ENCODE measurements at regions not wholly inside any gene's neighbourhood (a gene's known extent, or its start where the extent isn't known, plus 50 kb on each side); places are given as distances from the start of the nearest gene placed in this dataset.

DNA sequence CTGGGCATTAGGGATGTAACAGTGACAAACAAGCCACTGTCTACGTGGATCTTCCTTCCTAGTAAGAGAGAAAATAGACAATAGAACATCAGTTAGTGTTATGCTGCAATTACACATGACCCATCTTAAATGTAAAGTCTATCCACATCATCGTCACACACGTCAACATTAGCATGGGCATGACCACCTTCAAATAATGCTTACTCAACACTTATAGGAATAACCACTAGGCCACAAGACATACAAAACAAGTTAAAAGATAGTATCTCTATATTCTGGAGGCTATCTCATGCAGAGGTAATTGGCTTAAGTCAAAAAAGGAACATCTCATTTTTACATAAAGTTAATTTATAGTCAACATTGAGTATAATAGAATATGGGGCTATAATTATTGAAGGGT lies 156.5 kb downstream of the MOXD1 start:
- no peak for DNase-seq

DNA sequence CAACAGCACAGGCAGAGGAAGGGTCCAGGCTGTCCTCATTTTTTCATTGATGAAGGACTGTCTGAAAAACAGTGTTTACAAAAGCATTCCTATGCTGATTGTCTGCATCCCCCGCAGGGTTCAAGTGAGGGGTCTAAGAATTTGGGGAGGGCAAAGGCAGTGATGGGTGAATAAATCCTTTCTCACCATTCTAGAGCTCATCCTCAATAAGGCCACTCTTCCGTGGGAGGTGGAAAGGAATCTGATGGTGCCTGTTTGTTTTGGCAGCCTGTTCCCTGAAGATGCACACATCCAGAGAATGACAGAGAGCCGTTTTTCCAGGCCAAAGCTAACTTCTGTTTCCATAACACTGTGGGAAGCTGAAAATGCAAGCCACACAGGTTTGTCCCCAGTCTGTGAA lies 164.5 kb downstream of the MOXD1 start:
- DNase-seq = no peak

DNA sequence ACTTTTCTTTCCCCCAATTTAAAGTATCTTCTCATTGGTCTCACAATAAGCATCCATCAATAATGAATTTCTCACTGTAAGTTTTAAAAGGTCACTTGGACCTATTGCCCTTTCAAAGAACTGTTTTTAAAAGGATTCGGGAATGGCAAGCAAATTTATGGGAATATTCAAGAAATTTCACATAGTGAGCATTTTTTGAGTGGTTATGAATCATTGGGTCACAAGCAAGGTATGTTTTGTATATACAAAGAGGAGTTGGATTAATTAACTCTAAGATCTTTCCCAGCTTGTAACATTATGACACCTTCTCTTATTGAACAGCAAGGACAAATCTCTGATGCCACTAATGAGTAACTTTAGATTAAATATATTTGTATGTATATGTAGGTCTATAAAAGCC lies 165.0 kb downstream of the MOXD1 start:
- DNase-seq = no peak

DNA sequence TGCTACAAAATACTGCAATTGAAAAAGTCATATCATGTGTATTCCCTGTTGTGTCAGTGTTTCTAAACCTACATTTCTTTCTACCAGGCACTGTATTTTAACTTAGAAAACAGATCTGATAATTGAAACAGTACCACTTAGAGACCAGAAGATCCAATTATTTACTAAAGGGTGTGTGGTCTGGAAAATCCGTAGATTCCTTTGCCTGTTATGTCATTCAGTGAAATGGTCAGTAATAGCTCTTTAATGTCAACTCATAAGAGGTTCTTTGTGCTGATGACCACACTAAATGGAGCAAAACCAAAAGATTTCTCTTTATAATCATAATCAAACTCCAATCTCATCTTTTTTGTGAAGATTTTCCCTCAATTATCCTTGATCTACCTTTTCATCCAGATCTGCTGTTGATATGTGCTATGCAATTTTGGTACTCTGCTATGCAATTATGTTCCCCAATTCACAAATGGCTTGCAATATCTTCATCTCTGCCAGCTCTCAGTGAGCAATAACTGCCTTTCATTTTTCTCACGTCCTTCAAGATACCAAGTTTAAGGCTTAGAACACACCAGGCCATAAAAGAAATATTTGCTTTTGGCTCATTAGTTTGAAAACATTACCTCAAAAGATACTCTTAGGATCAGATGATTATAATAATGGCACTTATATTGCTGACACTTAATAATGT lies 165.5 kb downstream of the MOXD1 start:
- no peak for DNase-seq

DNA sequence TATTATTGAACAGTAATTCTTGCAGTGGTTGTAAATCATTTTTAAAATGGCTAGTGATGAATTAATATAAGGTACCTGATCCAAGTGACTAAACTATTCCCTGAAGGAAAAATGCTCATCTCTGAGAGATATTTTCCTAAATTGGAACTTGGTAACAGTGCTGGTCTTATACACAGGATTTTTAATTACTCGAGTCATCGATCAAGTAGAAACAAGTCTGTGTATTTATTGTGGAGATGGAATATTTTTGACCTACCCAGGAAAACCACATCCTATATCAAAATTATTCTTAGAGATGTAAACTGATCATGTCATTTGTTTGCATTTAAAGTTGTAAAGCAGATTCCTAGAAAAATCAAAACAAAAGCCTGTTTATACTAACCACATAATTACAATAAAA lies 166.9 kb downstream of the MOXD1 start:
- DNase-seq = no peak

DNA sequence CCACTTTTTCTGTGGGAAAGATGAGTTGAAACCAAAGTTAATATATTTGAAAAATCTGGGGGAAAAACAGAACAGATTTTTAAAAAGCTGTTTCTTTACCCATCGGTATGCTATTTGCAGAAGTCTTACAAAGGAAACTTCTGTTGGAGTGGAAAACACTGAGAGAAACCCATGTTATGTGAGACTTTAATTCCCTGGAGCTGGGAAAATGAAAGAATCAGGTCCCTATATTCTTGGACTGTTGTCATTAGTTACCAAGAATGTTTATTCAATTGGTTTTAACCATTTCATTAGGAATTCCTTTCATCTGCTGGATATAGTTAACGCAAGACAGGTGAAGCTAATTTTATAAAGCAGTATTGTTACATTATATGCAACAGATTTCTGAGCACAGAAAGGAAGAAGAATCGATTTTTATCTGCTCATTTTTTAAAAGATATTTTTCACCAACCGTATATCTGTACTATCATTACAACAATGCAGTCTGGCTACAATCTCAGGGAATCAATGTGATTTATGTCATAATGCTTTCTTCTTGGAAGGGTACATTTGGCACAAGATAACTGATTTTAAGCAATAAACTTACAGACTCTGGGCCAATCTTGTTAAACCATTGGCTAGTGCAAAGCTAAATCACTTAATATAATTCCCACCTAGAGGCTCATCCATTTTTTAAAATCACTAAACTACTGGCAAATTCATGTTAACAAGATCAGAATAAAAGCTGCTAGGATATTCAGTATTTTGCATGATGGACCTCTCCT lies 170.0 kb downstream of the MOXD1 start:
- no peak for DNase-seq

DNA sequence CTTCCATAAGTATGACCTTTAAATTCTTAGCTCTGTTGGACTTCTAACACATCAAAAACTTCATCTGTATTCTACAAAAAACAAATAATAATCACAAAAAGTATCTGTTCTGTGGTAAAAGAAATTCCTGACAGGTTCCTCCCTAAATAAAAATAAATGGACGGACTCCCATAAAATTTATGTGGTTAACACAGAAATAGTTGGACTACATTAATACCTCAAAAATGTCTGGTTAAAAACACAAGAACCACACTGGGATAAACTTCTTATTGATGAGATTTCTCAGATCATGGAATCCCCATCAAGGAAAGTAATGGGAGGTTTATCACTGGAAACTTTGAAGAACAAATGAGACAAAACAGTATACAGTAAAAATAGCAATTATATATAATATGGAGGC lies 172.4 kb downstream of the MOXD1 start:
- no peak for DNase-seq

DNA sequence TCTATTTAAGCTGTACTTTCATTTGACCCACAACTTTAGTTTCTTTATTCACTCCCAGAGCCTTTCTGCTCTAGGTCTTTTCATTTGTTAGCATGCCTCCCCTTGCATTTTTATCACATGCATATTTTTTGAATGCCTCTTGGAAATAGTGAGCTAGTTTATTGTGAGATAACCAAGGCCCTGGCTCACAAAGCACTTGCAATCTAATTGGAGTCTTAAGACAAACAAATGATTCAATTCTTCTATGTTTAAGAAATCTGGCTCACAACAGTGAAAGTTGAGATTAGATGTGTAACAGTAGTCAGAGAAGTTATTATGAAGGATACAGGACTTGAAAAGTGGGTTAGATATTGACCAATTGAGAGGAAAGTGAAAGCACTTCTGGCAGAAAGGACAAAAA lies 173.4 kb downstream of the MOXD1 start:
- DNase-seq = no peak

DNA sequence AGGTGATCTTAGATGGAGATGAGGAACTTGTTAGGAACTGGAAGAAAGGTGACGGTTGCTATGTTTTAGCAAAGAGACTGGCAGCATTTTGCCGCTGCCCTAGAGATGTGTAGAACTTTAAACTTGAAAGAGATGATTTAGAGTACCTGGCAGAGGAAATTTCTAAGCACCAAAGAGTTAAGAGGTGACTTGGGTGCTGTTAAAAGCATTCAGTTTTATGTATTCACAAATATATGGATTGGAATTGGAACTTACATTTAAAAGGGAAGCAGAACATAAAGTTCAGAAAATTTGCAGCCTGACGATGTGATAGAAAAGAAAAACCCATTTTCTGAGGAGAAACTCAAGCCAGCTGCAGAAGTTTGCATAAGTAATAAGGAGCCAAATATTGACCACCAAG lies 176.3 kb downstream of the MOXD1 start:
- DNase-seq = no peak

DNA sequence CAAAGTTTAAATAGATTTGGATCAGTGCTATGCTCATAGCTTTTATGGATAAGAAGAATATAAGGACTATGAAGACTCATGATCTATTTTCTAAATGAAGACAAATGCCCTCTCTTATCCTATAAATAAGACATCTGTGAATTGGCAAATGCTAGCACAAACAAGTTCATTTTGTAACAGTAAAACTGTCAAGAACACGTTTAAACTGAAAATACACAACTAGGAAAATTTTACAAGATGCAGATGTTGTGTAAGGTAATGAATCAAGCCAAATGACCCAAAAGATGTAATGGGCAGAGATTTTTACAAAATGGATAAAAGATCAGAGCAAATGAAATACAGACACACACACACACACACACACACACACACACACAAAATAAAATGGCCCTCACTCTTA lies 180.5 kb downstream of the MOXD1 start:
- no peak for DNase-seq

DNA sequence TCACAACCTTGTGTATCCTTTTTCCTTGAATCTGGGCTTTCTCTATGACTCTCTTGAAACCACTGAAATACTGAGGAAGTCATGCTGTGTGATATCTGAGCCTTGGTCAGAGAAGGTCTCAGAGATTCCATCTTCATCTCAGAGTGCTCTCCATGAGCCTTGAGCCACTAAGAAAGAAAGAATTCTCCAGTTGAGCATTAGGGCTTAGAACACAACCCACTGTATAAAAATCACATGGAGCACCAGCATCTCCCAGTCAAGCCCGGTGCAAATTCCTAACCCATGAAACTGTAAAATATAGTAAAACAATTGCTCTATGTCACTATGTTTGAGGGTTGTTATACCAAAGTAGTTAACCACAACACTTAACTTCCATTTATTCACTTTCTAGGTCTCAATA lies 181.4 kb downstream of the MOXD1 start:
- DNase-seq = no peak

DNA sequence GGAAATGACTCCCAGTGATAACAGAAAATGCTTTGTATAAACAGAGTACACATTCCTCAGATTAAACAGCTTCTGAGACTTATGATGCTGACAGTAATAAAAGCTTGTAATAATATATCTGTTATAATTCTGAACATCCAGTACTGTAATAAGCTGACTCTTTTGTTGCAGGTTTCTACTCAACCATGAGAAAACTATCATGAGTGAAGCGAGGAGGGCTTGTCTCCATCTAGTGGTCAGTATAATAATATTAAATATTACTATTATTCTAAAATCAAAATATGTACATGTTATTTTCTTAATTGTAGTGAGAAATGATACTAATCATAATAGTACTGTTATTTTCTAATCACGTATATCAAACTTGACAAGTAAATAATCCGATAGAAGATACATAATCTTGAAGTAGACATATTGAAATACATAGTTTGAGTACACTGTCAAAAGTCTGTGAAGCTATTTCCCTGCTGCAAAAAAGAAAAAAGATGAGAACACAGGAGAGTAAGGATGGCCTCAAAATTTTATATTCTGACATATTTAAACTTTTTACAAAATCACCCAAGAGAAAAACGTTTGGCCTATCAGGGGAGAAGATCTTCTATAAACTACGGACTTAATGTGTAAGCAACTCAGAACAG lies 183.1 kb downstream of the MOXD1 start:
- DNase-seq = no peak

DNA sequence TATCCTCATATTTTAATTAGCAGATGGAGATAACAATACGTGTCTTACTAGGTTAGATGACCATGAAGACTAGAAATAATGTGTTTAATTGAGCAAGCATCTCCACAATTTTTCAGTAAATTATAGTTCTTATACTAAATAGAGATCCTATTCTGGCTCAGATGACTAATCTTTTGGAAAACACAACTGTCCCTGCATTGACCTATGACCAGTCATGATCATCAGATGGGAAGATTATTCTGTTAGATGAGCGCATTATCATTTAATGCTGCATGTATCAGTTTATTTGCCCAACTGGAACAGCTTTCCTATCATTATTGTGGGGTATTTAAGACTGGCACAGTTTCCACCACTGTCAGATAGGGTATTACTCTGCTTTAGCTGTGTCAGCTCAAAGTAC lies 185.5 kb downstream of the MOXD1 start:
- no peak for DNase-seq

DNA sequence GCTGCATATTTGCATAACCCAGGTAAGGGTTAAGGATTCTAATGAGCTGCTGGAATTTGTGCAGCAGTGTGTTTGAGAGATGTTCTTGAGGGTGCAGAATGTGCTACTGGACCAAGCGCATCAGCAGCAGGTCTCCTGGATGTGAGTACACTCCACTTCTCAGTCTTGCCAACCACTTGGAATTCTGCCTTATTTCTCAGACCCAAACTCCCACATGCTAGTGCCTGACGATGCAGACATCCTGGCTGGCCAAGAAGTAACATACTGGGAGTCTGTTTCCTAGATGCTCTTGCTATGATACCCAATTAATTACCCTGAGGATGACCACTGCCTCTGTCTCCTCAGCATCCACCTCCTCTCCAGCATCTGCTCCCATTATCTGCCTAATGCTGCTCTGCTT lies 186.6 kb downstream of the MOXD1 start:
- DNase-seq = no peak

DNA sequence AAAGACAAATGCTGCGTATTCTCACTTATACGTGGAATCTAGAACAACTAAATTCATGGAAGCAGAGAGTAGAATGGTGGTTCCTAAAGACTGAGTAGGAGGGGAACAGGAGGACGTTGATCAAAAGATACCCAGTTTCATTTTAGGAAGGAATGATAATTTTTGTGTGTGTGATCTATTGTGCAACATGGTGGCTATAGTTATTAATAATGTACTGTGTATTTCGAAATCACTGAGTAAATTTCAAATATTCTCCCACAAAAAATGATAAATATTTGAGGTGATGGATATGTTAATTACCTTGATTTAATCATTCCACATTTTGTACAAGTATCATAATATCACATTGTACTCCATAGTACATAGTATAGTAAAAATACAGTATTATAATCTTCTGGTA lies 187.5 kb downstream of the MOXD1 start:
- DNase-seq = no peak

DNA sequence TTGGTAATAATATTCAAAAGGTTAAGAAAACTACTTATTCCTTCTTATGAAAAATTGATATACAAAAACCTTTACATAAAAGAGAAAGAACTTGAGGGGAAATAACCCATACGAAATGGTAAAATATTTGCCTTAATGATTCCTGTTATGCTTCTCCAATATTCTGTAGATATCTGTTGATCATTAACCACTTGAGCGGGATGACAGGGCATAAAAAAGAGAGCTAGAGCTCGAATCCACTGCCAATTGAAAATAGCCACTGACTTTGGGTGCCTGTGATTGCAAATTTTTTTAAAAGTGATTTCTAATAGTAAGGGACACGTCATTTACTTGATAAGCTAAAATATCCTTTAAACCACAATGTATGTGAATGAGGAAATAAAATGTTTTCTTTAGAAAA lies 188.1 kb downstream of the MOXD1 start:
- no peak for DNase-seq

DNA sequence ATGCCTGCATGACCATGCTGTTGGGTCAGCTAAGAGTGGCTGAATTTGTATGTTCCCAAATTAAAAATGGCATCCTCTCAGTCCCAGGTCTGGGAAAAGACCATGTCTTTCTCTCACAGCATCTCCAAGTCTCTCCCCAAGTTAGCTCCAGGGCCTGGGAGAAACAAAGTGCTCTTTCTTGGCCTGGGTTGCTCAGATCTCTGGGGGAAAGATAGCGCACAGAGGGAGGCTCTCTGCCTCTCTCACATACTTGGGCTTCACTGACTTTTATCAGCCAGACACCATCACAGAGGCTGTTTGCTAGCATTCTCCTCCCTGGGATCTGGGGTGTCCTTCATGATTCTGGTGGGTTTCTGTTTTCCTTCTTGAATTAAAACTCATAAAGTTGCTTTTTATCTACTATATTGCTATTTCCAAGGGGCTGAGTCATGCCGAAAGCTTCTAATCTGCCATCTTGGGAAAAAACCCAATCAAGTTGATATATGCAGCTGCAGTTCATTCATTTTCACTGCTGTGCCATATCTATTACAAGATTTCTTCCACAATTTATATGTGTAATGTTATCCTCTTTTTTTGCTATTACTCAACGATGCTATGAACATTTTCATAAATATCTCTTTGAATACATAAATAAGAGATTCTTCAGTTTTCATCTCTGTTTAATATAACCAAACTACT lies 190.2 kb downstream of the MOXD1 start:
- DNase-seq = no peak

DNA sequence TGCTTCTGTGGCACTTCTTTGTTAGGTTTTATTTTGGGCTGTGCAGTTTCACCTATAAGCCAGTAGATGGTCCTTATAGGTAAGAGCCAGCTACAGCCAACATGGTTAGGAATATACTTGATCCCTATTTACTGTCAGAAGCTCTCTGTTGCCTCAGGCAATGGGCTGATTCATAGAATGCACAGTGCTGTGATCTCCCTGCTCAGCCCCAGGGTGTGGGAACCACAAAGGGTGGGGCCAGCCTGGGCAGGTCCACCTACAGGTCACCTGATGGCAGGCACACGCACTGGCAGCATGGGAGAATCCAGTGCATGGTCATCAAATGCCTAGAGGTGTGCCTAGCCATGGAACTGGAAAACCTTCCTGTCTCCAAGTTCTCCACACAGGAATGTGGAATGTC lies 191.9 kb downstream of the MOXD1 start:
- DNase-seq = no peak

DNA sequence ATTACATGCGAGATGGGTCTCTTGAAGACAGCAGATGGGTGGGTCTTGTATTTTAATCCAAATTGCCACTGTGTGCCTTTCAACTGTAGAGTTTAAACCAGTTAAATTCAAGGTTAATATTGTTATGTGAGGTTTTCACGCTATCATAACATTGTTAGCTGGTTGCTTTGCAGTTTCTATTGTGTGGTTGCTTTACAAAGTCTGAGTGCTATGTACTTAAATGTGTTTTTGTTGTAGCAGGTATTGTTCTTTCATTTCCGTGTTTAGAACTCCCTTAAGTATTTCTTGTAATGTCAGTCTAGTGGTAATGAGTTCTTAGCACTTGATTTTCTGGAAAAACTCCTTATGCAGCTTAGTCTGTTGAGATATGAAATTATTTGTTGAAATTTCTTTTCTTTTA lies 193.3 kb downstream of the MOXD1 start:
- DNase-seq = no peak

DNA sequence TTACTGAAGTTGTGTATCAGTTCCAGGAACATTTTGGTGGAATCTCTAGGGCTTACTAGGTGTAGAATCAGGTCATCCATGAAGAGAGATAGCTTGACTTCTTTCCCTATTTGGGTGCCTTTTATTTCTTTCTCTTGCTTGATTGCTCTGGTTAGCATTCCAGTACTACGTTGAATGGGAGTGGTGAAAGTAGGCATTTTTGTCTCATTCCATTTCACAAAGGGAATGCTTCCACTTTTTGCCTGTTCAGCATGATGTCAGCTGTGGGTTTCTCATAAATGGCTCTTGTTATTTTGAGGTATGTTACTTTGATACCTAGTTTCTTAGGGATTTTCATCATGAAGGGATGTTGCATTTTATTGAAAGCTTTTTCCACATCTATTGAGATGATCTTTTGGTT lies 195.3 kb downstream of the MOXD1 start:
- no peak for DNase-seq

DNA sequence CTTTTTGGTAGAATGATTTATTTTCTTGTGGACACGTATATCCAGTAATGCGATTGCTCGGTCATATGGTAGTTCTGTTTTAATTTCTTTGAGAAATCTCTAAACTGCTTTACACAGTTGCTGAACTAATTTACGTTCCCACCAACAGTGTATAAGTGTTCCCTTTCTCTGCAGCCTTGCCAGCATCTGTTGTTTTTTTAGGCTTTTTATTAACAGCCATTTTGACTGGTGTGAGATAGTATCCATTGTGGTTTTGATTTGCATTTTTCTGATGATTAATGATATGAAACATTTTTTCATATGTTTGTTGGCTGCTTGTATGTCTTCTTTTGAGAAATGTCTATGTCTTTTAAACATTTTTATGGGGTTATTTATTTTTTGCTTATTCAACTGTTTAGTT lies 196.7 kb downstream of the MOXD1 start:
- DNase-seq = no peak

DNA sequence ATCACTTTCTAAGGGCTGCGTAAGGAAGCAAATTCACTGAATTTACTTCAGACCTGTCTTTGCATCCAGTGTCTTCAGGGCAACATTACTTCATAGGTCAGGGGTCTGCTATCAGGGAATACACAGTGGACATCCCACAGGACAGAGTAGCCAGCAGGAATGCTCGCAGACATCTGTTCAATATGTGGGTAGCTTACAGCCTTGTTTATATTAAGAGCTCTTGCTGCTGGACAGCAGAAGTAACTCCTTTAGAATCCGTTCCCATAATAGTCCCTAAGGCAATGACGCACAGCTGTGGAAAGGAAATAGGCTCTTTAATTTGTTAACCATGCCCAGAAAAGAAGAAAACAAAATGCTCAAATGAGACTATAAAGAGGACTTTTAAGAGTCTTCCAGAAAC lies 198.7 kb downstream of the MOXD1 start:
- DNase-seq = no peak

DNA sequence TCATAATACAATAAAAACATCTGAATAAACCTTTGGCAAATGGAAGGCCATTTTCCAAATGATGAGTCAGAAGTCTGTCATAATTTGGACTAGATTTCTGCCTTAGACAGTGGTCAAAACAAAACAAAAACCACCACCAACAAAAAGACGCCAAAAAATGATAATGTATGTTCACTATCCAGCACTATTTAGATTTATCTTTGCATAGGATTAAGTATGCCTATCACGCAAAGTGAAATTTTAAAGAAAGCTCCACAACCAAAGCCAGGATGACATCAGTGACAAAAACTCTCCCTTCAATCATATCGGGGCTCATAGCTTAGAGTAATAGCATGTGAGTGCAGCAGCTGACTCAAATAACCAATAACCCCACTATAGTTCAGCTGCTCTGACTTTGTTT lies 201.9 kb downstream of the MOXD1 start:
- DNase-seq = no peak

DNA sequence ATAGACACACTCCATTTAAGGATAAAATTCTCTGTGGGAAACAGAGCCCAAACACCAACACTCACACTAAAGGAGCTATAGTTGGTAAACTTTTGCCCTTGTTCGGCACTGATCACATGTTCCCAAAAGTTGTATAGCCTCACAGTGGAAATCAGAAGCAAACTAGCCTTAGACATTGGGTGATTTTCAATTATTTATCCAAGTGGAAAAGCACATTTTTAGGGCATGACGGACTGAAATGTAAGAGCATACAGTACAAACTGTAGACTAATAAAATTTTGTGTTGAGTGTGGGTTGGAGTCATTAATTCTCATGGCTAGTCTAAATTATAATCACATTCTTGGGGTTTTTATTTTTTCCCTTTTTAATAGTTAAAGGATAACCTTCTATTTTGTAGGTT lies 202.4 kb downstream of the MOXD1 start:
- DNase-seq = no peak

Measured in NCI-H774 (cell line).